OCI-LY1 (cell line): ENCODE measurements at regions not wholly inside any gene's neighbourhood (a gene's known extent, or its start where the extent isn't known, plus 50 kb on each side); places are given as distances from the start of the nearest gene placed in this dataset.

Experiments
- H2AFZ ChIP-seq: fragments of 200-600 bp; sonication (generic), shearing (Covaris generic); 2 replicates; pipeline ENCODE4 v1.6.0; 2014; ENCODE audit warnings: antibody characterized with exemption, mild to moderate bottlenecking, low read length
- H3F3A ChIP-seq: fragments of 200-600 bp; sonication (generic), shearing (Covaris generic); 2 replicates; pipeline ENCODE4 v1.6.0; 2014; ENCODE audit warnings: mild to moderate bottlenecking, antibody characterized with exemption, low read length, moderate library complexity; ENCODE audit not compliant: insufficient read depth
- H3K27ac ChIP-seq: fragments of 200-600 bp; sonication (generic); 2 replicates; pipeline ENCODE4 v1.5.1; 2014; ENCODE audit warnings: low read length, mixed run types, mild to moderate bottlenecking, low read depth; ENCODE audit not compliant: poor library complexity, severe bottlenecking
- H3K27me3 ChIP-seq: fragments of 200-600 bp; sonication (generic); 2 replicates; pipeline ENCODE4 v1.6.0; 2014; ENCODE audit warnings: antibody characterized with exemption, mild to moderate bottlenecking, low read length, moderate library complexity; ENCODE audit not compliant: insufficient read depth
- H3K36me3 ChIP-seq: fragments of 200-600 bp; sonication (generic); 2 replicates; pipeline ENCODE4 v1.6.1; 2014; ENCODE audit warnings: mild to moderate bottlenecking, antibody characterized with exemption, low read length, moderate library complexity, mixed read lengths; ENCODE audit not compliant: insufficient read depth
- H3K4me1 ChIP-seq: fragments of 200-600 bp; sonication (generic); 2 replicates; pipeline ENCODE4 v1.5.1; 2014; ENCODE audit warnings: mild to moderate bottlenecking, low read length, moderate library complexity; ENCODE audit not compliant: insufficient read depth, severe bottlenecking
- H3K4me2 ChIP-seq: fragments of 200-600 bp; sonication (generic), shearing (Covaris generic); 2 replicates; pipeline ENCODE4 v1.6.1; 2014; ENCODE audit warnings: low read length
- H3K4me3 ChIP-seq: fragments of 200-600 bp; sonication (generic); 2 replicates; pipeline ENCODE4 v1.5.1; 2014; ENCODE audit warnings: low read length, low read depth, mild to moderate bottlenecking, mixed read lengths; ENCODE audit not compliant: poor library complexity, severe bottlenecking
- H3K79me2 ChIP-seq: fragments of 200-600 bp; shearing (Covaris generic); 2 replicates; pipeline ENCODE4 v1.6.1; 2016; ENCODE audit warnings: mixed run types, low read length, mixed read lengths; ENCODE audit not compliant: insufficient read depth
- H3K9ac ChIP-seq: fragments of 200-600 bp; sonication (generic), shearing (Covaris generic); 2 replicates; pipeline ENCODE4 v1.6.1; 2014; ENCODE audit warnings: mild to moderate bottlenecking, low read length, mixed read lengths
- H3K9me2 ChIP-seq: fragments of 200-600 bp; sonication (generic), shearing (Covaris generic); 2 replicates; pipeline ENCODE4 v1.6.1; 2014; ENCODE audit warnings: low read depth, mild to moderate bottlenecking, low read length, mixed read lengths
- H3K9me3 ChIP-seq: fragments of 200-600 bp; shearing (Covaris generic); 2 replicates; pipeline ENCODE4 v1.6.1; 2014; ENCODE audit warnings: low read length, mixed read lengths
- H4K20me1 ChIP-seq: fragments of 200-600 bp; sonication (generic), shearing (Covaris generic); 2 replicates; pipeline ENCODE4 v1.6.0; 2016; ENCODE audit warnings: mild to moderate bottlenecking, low read length; ENCODE audit not compliant: insufficient read depth
- EZH2 ChIP-seq: fragments of 200-600 bp; sonication (generic), shearing (Covaris generic); IDR thresholded peaks from 2 replicates; pipeline ENCODE4 v1.8.0; 2017; ENCODE audit warnings: borderline replicate concordance, mixed run types, mild to moderate bottlenecking, antibody characterized with exemption, low read length, moderate library complexity, mixed read lengths
- TF ChIP-seq, protein P1 (sequence below): fragments of 200-600 bp; sonication (generic), shearing (Covaris generic); IDR thresholded peaks from 2 replicates; pipeline ENCODE4 v1.5.1; 2017; ENCODE audit warnings: mild to moderate bottlenecking, antibody characterized with exemption, low read length, moderate library complexity, mixed read lengths

DNA sequence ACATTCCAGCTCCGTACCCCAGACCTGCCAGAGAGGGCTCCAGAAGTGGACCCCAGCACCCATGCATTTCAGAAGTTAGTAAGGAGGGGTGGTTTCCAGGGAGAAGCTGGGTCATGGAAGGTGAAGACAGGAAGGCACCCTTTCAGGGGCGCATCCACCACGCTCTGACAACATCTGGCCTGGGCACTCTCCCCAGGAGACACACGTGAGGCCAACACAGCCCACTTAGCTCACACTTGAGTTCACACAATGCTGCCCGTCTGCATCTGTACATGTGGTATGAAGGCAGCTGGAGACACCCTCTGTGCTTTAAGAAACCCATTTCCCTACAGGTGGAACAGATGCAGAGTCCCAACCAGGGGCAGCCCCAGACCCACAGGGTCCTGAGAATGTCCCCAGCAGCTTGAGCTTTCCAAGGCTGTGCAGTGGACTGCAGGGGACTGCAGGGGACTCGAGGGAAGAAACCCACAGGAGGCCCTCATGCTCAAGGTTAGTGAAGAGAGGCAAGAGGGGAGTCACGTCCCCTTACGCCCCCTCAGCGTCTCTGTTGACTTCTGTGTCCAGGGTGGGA, 326.8 kb upstream of the IRX1 start:
- no peaks in the 10 kb centered on the region for H3F3A ChIP-seq
- H2AFZ ChIP-seq, result no peak overlapping the region
- no peak overlapping the region for H3K27ac ChIP-seq
- H3K27me3 ChIP-seq, result no peaks in the 10 kb centered on the region
- no peak overlapping the region for H3K4me3 ChIP-seq
- no peaks in the 10 kb centered on the region for H3K36me3 ChIP-seq
- no peaks in the 10 kb centered on the region for H3K9me2 ChIP-seq
- no peak overlapping the region for H3K4me2 ChIP-seq
- H3K4me1 ChIP-seq, result no peaks in the 10 kb centered on the region
- no peak overlapping the region for H3K9ac ChIP-seq
- TF ChIP-seq, protein P1, sequence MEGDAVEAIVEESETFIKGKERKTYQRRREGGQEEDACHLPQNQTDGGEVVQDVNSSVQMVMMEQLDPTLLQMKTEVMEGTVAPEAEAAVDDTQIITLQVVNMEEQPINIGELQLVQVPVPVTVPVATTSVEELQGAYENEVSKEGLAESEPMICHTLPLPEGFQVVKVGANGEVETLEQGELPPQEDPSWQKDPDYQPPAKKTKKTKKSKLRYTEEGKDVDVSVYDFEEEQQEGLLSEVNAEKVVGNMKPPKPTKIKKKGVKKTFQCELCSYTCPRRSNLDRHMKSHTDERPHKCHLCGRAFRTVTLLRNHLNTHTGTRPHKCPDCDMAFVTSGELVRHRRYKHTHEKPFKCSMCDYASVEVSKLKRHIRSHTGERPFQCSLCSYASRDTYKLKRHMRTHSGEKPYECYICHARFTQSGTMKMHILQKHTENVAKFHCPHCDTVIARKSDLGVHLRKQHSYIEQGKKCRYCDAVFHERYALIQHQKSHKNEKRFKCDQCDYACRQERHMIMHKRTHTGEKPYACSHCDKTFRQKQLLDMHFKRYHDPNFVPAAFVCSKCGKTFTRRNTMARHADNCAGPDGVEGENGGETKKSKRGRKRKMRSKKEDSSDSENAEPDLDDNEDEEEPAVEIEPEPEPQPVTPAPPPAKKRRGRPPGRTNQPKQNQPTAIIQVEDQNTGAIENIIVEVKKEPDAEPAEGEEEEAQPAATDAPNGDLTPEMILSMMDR, result no peak
- TF ChIP-seq EZH2, result no peak
- H3K9me3 ChIP-seq, result no peaks in the 10 kb centered on the region
- H3K79me2 ChIP-seq, result no peaks in the 10 kb centered on the region
- H4K20me1 ChIP-seq, result no peaks in the 10 kb centered on the region

DNA sequence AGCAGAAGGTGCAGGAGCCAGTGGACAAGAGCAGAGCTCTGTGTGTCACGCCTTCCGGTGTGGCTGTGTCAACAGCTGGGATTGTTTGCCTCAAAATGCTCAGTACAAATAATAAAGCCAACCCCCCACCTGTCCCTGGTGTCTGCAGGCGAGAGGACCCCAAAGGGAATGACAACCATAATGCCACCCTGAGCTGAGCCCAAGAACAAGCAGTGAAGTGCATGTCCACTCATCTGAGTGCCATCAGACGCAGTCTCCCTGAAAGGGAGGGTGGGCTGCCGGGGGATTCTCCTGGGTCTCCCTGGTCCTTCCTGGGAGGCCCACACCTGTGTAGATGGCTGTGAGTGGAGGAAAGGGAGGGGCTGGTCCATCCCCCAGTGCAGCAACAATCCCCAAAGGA, 328.8 kb upstream of the IRX1 start:
- no peaks in the 10 kb centered on the region for H3K27me3 ChIP-seq
- H3K4me1 ChIP-seq, result no peaks in the 10 kb centered on the region
- H3K4me2 ChIP-seq, result no peak overlapping the region
- no peaks in the 10 kb centered on the region for H3K36me3 ChIP-seq
- no peak for TF ChIP-seq EZH2
- TF ChIP-seq, protein P1, result no peak
- no peak overlapping the region for H3K9ac ChIP-seq
- no peaks in the 10 kb centered on the region for H3F3A ChIP-seq
- no peak overlapping the region for H3K4me3 ChIP-seq
- no peaks in the 10 kb centered on the region for H3K9me2 ChIP-seq
- no peaks in the 10 kb centered on the region for H3K9me3 ChIP-seq
- no peaks in the 10 kb centered on the region for H4K20me1 ChIP-seq
- no peak overlapping the region for H2AFZ ChIP-seq
- H3K27ac ChIP-seq, result no peak overlapping the region
- no peaks in the 10 kb centered on the region for H3K79me2 ChIP-seq

- no peaks in the 10 kb centered on the region for H3K36me3 ChIP-seq
Observed at GRCh38 chr5:3265936-3266335, 329.7 kb upstream of the IRX1 start.

More at GRCh38 chr5:3265936-3266335, 329.7 kb upstream of the IRX1 start:
- Histone ChIP-seq H3K4me2 (no peak overlapping the region), H3K9ac (no peak overlapping the region), H3F3A (no peaks in the 10 kb centered on the region), H4K20me1 (no peaks in the 10 kb centered on the region), H3K9me3 (no peaks in the 10 kb centered on the region), H3K4me1 (no peaks in the 10 kb centered on the region), H3K27ac (no peak overlapping the region), H3K4me3 (no peak overlapping the region), H3K27me3 (no peaks in the 10 kb centered on the region), H3K79me2 (no peaks in the 10 kb centered on the region), H3K9me2 (no peaks in the 10 kb centered on the region), H2AFZ (no peak overlapping the region)
- no peak for TF ChIP-seq EZH2
- TF ChIP-seq, protein P1, result no peak
